ENCODE measurements at regions not wholly inside any gene's neighbourhood (a gene's known extent, or its start where the extent isn't known, plus 50 kb on each side); places are given as distances from the start of the nearest gene placed in this dataset.

DNA sequence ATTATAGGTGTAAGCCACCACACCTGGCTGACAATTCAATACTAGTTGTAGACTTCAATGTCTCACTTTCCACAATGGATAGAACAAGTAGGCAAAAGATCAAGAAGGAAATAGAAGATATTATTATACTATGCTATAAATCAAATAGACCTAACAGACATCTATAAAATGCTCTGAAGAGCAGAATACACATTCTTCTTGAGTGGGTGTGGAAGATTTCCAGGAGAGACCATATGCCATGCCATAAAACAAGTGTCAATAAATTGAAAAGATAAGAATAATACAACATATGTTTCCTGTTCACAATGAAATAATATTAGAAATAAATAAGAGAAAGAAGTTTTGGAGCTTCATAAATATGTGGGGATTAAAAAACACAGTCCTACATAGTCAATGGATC lies 179.3 kb upstream of the AMOT start:
- Histone ChIP-seq H2AK5ac (ENCODE audit: low read length) (no peak overlapping the region), H3K4ac (ENCODE audit: low read depth, low read length) (no peak overlapping the region), H2BK15ac (replicated peaks; ENCODE audit: low read depth) (no peak overlapping the region), H3K18ac (ENCODE audit: low read length) (no peak overlapping the region), H3K79me2 (ENCODE audit: control insufficient read depth, insufficient read depth, low read length) (no peaks in the 10 kb centered on the region), H3K27me3 (ENCODE audit: insufficient read depth, low read length, poor library complexity) (no peaks in the 10 kb centered on the region), H2BK120ac (ENCODE audit: low read depth, low read length) (no peak overlapping the region), H4K8ac (ENCODE audit: low read depth, low read length) (no peak overlapping the region), H3K56ac (ENCODE audit: low read length) (no peak overlapping the region), H3K4me2 (ENCODE audit: low read length) (no peak overlapping the region), H3K9ac (ENCODE audit: low read length) (no peak overlapping the region), H4K5ac (ENCODE audit: low read length) (no peak overlapping the region), H3K23ac (ENCODE audit: low read length) (no peak overlapping the region), H3K36me3 (ENCODE audit: control insufficient read depth, insufficient read depth, low read length) (no peaks in the 10 kb centered on the region), H3K4me3 (ENCODE audit: low read length) (no peak overlapping the region), H3K79me1 (ENCODE audit: low read length) (no peaks in the 10 kb centered on the region), H3K27ac (ENCODE audit: low read depth, low read length) (no peak overlapping the region), H3K4me1 (ENCODE audit: control insufficient read depth, low read depth, low read length) (no peaks in the 10 kb centered on the region), H2BK5ac (ENCODE audit: low read length) (no peak overlapping the region)
- no peak for DNase-seq

DNA sequence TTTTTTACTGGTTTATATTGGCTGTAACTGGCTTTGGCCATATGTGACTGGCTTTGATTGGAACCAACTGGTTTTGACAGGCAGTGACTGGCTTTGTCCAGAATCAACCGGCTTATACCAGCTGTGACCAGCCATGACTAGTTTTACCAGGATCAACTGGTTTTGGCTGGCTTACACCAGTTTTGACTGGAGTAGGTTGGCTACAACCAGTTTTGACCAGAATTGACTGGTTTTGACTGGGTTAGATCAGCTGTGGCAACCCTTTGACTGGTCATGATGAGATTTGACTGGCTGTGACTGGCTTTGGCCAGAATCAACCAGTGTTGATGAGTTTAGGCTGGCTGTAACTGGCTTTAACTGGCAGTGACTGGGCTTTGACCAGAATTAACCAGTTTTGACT lies 169.2 kb upstream of the AMOT start:
- H2AK5ac ChIP-seq (ENCODE audit: low read length), result no peak overlapping the region
- H3K9ac ChIP-seq (ENCODE audit: low read length), result no peak overlapping the region
- no peak overlapping the region for H3K4ac ChIP-seq (ENCODE audit: low read depth, low read length)
- H3K4me3 ChIP-seq (ENCODE audit: low read length), result no peak overlapping the region
- no peak overlapping the region for H4K8ac ChIP-seq (ENCODE audit: low read depth, low read length)
- H2BK120ac ChIP-seq (ENCODE audit: low read depth, low read length), result no peak overlapping the region
- no peak overlapping the region for H3K23ac ChIP-seq (ENCODE audit: low read length)
- H3K4me1 ChIP-seq (ENCODE audit: control insufficient read depth, low read depth, low read length), result no peaks in the 10 kb centered on the region
- H3K27me3 ChIP-seq (ENCODE audit: insufficient read depth, low read length, poor library complexity), result no peaks in the 10 kb centered on the region
- no peaks in the 10 kb centered on the region for H3K79me1 ChIP-seq (ENCODE audit: low read length)
- H3K56ac ChIP-seq (ENCODE audit: low read length), result no peak overlapping the region
- no peak for DNase-seq
- WGBS (ENCODE audit: extremely low coverage, insufficient coverage, low lambda C conversion rate), result no CpG with 5 or more reads among the region's 1 CpG
- no peak overlapping the region for H3K4me2 ChIP-seq (ENCODE audit: low read length)
- H2BK5ac ChIP-seq (ENCODE audit: low read length), result no peak overlapping the region
- H3K18ac ChIP-seq (ENCODE audit: low read length), result no peak overlapping the region
- no peak overlapping the region for H4K5ac ChIP-seq (ENCODE audit: low read length)
- no peak overlapping the region for H2BK15ac ChIP-seq (replicated peaks; ENCODE audit: low read depth)
- no peaks in the 10 kb centered on the region for H3K36me3 ChIP-seq (ENCODE audit: control insufficient read depth, insufficient read depth, low read length)
- H3K79me2 ChIP-seq (ENCODE audit: control insufficient read depth, insufficient read depth, low read length), result no peaks in the 10 kb centered on the region
- no peak overlapping the region for H3K27ac ChIP-seq (ENCODE audit: low read depth, low read length)

DNA sequence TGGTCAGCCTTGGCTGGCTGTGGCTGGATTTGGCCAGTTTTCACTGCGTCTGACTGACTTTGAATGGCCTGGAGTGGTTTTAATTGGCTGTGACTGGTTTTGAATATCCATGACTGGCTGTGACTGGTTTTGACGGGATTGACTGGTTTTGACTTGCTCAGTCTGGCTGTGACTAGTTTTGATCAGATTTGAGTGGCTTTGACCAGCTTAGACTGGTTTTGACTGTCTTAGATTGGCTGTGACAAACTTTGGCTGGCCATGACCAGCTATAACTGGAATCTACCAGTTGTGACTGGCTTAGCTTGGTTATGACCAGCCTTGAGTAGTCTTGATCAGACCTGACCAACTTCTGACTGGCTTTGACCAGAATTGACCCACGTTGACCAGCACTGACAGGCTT lies 168.4 kb upstream of the AMOT start:
- no peak overlapping the region for H2BK5ac ChIP-seq (ENCODE audit: low read length)
- no peaks in the 10 kb centered on the region for H3K27me3 ChIP-seq (ENCODE audit: insufficient read depth, low read length, poor library complexity)
- H3K79me1 ChIP-seq (ENCODE audit: low read length), result no peaks in the 10 kb centered on the region
- H3K23ac ChIP-seq (ENCODE audit: low read length), result no peak overlapping the region
- no peak overlapping the region for H4K8ac ChIP-seq (ENCODE audit: low read depth, low read length)
- H3K4me2 ChIP-seq (ENCODE audit: low read length), result no peak overlapping the region
- no peak overlapping the region for H2BK15ac ChIP-seq (replicated peaks; ENCODE audit: low read depth)
- no peaks in the 10 kb centered on the region for H3K36me3 ChIP-seq (ENCODE audit: control insufficient read depth, insufficient read depth, low read length)
- H3K4me3 ChIP-seq (ENCODE audit: low read length), result no peak overlapping the region
- H3K79me2 ChIP-seq (ENCODE audit: control insufficient read depth, insufficient read depth, low read length), result no peaks in the 10 kb centered on the region
- H3K4me1 ChIP-seq (ENCODE audit: control insufficient read depth, low read depth, low read length), result no peaks in the 10 kb centered on the region
- H3K4ac ChIP-seq (ENCODE audit: low read depth, low read length), result no peak overlapping the region
- no peak overlapping the region for H3K56ac ChIP-seq (ENCODE audit: low read length)
- H4K5ac ChIP-seq (ENCODE audit: low read length), result no peak overlapping the region
- H2AK5ac ChIP-seq (ENCODE audit: low read length), result no peak overlapping the region
- no peak overlapping the region for H3K27ac ChIP-seq (ENCODE audit: low read depth, low read length)
- no CpG with 5 or more reads among the region's 3 CpGs for WGBS (ENCODE audit: extremely low coverage, insufficient coverage, low lambda C conversion rate)
- DNase-seq, result no peak
- H2BK120ac ChIP-seq (ENCODE audit: low read depth, low read length), result no peak overlapping the region
- H3K9ac ChIP-seq (ENCODE audit: low read length), result no peak overlapping the region
- H3K18ac ChIP-seq (ENCODE audit: low read length), result no peak overlapping the region

DNA sequence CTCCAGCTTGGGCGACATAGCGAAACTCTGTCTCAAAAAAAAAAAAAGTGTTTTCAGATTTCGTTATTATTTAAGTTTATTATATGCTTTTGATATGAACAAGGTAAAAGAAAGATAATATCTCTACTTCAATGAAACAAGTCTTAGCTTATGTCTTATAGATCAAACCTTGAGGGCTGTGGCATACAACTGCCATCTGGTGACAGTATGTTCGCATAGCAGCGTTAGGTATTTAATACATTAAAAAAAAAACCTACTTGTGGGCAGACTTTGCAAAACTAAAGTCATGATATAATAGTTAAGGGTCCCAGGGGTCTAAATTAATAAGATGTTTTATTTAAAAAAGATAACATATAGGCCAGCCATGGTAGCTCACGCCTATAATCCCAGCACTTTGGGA lies 161.2 kb upstream of the AMOT start:
- Histone ChIP-seq H3K18ac (ENCODE audit: low read length) (no peak overlapping the region), H2AK5ac (ENCODE audit: low read length) (no peak overlapping the region), H3K79me1 (ENCODE audit: low read length) (no peaks in the 10 kb centered on the region), H2BK5ac (ENCODE audit: low read length) (no peak overlapping the region), H3K27ac (ENCODE audit: low read depth, low read length) (no peak overlapping the region), H3K4me1 (ENCODE audit: control insufficient read depth, low read depth, low read length) (no peaks in the 10 kb centered on the region), H3K56ac (ENCODE audit: low read length) (no peak overlapping the region), H4K8ac (ENCODE audit: low read depth, low read length) (no peak overlapping the region), H3K4me3 (ENCODE audit: low read length) (no peak overlapping the region), H2BK15ac (replicated peaks; ENCODE audit: low read depth) (no peak overlapping the region), H4K5ac (ENCODE audit: low read length) (no peak overlapping the region), H3K23ac (ENCODE audit: low read length) (no peak overlapping the region), H2BK120ac (ENCODE audit: low read depth, low read length) (no peak overlapping the region), H3K27me3 (ENCODE audit: insufficient read depth, low read length, poor library complexity) (no peaks in the 10 kb centered on the region), H3K79me2 (ENCODE audit: control insufficient read depth, insufficient read depth, low read length) (no peaks in the 10 kb centered on the region), H3K4ac (ENCODE audit: low read depth, low read length) (no peak overlapping the region), H3K4me2 (ENCODE audit: low read length) (no peak overlapping the region), H3K36me3 (ENCODE audit: control insufficient read depth, insufficient read depth, low read length) (no peaks in the 10 kb centered on the region), H3K9ac (ENCODE audit: low read length) (no peak overlapping the region)
- no CpG with 5 or more reads among the region's 6 CpGs for WGBS (ENCODE audit: extremely low coverage, insufficient coverage, low lambda C conversion rate)
- DNase-seq, result no peak

DNA sequence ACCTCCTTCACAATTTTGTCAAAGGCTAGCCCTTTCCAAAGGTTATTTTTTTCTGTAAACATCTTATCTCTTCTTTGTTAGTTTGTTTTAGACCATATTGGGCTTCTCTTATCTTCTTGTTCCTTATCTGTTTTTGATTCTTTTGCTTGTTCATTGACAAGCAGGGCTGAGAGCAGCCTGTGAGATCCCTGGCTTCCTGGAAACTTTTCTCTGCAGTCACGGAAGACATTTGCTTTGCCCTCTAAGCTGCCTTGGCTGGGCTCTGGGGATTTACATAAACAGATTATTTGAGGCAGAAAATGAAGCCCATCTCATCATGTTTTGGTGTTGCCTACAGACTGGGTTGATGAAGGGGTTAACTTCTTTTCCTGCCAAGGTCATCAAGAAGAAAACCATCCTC lies 157.4 kb upstream of the AMOT start:
- Histone ChIP-seq H3K4me1 (ENCODE audit: control insufficient read depth, low read depth, low read length) (no peaks in the 10 kb centered on the region), H3K4me3 (ENCODE audit: low read length) (no peak overlapping the region), H3K23ac (ENCODE audit: low read length) (no peak overlapping the region), H3K9ac (ENCODE audit: low read length) (no peak overlapping the region), H2BK120ac (ENCODE audit: low read depth, low read length) (no peak overlapping the region), H3K27ac (ENCODE audit: low read depth, low read length) (no peak overlapping the region), H2BK5ac (ENCODE audit: low read length) (no peak overlapping the region), H2BK15ac (replicated peaks; ENCODE audit: low read depth) (no peak overlapping the region), H2AK5ac (ENCODE audit: low read length) (no peak overlapping the region), H3K79me1 (ENCODE audit: low read length) (no peaks in the 10 kb centered on the region), H3K4ac (ENCODE audit: low read depth, low read length) (no peak overlapping the region), H3K4me2 (ENCODE audit: low read length) (no peak overlapping the region), H3K27me3 (ENCODE audit: insufficient read depth, low read length, poor library complexity) (no peaks in the 10 kb centered on the region), H4K8ac (ENCODE audit: low read depth, low read length) (no peak overlapping the region), H4K5ac (ENCODE audit: low read length) (no peak overlapping the region), H3K79me2 (ENCODE audit: control insufficient read depth, insufficient read depth, low read length) (no peaks in the 10 kb centered on the region), H3K36me3 (ENCODE audit: control insufficient read depth, insufficient read depth, low read length) (no peaks in the 10 kb centered on the region), H3K56ac (ENCODE audit: low read length) (no peak overlapping the region), H3K18ac (ENCODE audit: low read length) (no peak overlapping the region)
- WGBS (ENCODE audit: extremely low coverage, insufficient coverage, low lambda C conversion rate), result no CpG with 5 or more reads among the region's 1 CpG
- peak; percentile 78 for DNase-seq

DNA sequence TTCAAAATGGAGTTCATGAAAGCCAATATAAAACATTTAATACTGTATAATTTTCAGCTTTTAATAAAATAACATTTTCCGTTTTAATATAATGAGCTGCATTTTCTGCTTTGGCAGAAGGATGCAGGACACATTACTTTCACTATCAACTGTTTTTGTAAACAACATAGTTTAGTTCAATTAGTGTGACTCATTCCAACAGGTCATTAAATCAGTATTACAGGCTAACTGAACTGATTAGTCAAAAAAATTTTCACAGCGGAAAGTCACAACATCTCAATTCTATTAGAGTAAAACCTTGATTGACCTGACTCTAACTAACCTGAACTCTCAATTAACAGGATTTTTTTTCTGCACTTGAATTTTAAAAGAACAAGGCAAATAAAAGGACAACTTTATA lies 151.2 kb upstream of the AMOT start:
- Histone ChIP-seq H3K27me3 (ENCODE audit: insufficient read depth, low read length, poor library complexity) (no peaks in the 10 kb centered on the region), H4K8ac (ENCODE audit: low read depth, low read length) (no peak overlapping the region), H3K18ac (ENCODE audit: low read length) (no peak overlapping the region), H3K27ac (ENCODE audit: low read depth, low read length) (no peak overlapping the region), H4K5ac (ENCODE audit: low read length) (no peak overlapping the region), H3K4me1 (ENCODE audit: control insufficient read depth, low read depth, low read length) (no peaks in the 10 kb centered on the region), H3K79me1 (ENCODE audit: low read length) (no peaks in the 10 kb centered on the region), H2BK5ac (ENCODE audit: low read length) (no peak overlapping the region), H2BK120ac (ENCODE audit: low read depth, low read length) (no peak overlapping the region), H3K9ac (ENCODE audit: low read length) (no peak overlapping the region), H3K4ac (ENCODE audit: low read depth, low read length) (no peak overlapping the region), H3K4me2 (ENCODE audit: low read length) (no peak overlapping the region), H3K79me2 (ENCODE audit: control insufficient read depth, insufficient read depth, low read length) (no peaks in the 10 kb centered on the region), H2AK5ac (ENCODE audit: low read length) (no peak overlapping the region), H2BK15ac (replicated peaks; ENCODE audit: low read depth) (no peak overlapping the region), H3K23ac (ENCODE audit: low read length) (no peak overlapping the region), H3K4me3 (ENCODE audit: low read length) (no peak overlapping the region), H3K36me3 (ENCODE audit: control insufficient read depth, insufficient read depth, low read length) (no peaks in the 10 kb centered on the region), H3K56ac (ENCODE audit: low read length) (no peak overlapping the region)
- no CpG with 5 or more reads among the region's 2 CpGs for WGBS (ENCODE audit: extremely low coverage, insufficient coverage, low lambda C conversion rate)
- DNase-seq, result no peak

All from mesendoderm (in vitro differentiated cells).